ENCODE measurements at regions not wholly inside any gene's neighbourhood (a gene's known extent, or its start where the extent isn't known, plus 50 kb on each side); places are given as distances from the start of the nearest gene placed in this dataset.

DNA sequence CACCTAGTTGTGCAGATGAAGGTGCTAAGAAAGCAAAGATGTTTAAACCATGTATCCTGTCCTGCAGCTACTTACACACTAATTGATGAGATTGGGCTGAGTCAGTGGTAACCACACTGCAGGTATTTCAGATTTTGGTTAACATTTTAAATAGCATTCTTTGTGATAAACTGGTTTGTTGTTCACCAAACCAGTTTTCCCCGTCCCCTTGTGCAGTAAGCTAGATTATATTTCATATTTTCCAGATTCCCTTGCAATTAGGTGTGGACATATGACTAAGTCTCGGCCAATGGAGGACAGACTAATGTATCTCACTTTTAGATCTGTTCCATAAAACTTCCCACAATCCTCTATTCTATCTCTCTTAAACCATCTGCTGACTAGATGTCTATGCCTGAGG lies 320.4 kb downstream of the RWDD3 start:
- no peak for TF ChIP-seq GABPA (IDR thresholded peaks at IDR 0.05; ENCODE audit: low read depth)
- TF ChIP-seq, protein P1, sequence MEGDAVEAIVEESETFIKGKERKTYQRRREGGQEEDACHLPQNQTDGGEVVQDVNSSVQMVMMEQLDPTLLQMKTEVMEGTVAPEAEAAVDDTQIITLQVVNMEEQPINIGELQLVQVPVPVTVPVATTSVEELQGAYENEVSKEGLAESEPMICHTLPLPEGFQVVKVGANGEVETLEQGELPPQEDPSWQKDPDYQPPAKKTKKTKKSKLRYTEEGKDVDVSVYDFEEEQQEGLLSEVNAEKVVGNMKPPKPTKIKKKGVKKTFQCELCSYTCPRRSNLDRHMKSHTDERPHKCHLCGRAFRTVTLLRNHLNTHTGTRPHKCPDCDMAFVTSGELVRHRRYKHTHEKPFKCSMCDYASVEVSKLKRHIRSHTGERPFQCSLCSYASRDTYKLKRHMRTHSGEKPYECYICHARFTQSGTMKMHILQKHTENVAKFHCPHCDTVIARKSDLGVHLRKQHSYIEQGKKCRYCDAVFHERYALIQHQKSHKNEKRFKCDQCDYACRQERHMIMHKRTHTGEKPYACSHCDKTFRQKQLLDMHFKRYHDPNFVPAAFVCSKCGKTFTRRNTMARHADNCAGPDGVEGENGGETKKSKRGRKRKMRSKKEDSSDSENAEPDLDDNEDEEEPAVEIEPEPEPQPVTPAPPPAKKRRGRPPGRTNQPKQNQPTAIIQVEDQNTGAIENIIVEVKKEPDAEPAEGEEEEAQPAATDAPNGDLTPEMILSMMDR (IDR thresholded peaks at IDR 0.05; ENCODE audit: insufficient read depth, low read length): no peak
- no peak for TF ChIP-seq POLR2AphosphoS5 (IDR thresholded peaks at IDR 0.05; ENCODE audit: low read depth)
- TF ChIP-seq, protein P2, sequence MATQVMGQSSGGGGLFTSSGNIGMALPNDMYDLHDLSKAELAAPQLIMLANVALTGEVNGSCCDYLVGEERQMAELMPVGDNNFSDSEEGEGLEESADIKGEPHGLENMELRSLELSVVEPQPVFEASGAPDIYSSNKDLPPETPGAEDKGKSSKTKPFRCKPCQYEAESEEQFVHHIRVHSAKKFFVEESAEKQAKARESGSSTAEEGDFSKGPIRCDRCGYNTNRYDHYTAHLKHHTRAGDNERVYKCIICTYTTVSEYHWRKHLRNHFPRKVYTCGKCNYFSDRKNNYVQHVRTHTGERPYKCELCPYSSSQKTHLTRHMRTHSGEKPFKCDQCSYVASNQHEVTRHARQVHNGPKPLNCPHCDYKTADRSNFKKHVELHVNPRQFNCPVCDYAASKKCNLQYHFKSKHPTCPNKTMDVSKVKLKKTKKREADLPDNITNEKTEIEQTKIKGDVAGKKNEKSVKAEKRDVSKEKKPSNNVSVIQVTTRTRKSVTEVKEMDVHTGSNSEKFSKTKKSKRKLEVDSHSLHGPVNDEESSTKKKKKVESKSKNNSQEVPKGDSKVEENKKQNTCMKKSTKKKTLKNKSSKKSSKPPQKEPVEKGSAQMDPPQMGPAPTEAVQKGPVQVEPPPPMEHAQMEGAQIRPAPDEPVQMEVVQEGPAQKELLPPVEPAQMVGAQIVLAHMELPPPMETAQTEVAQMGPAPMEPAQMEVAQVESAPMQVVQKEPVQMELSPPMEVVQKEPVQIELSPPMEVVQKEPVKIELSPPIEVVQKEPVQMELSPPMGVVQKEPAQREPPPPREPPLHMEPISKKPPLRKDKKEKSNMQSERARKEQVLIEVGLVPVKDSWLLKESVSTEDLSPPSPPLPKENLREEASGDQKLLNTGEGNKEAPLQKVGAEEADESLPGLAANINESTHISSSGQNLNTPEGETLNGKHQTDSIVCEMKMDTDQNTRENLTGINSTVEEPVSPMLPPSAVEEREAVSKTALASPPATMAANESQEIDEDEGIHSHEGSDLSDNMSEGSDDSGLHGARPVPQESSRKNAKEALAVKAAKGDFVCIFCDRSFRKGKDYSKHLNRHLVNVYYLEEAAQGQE (IDR thresholded peaks at IDR 0.05; ENCODE audit: insufficient replicate concordance, low read depth): no peak
- no peak for TF ChIP-seq SPI1 (IDR thresholded peaks at IDR 0.05; ENCODE audit: borderline replicate concordance, low read depth)
